Testis (tissue), 2 donors: ENCODE measurements at regions not wholly inside any gene's neighbourhood (a gene's known extent, or its start where the extent isn't known, plus 50 kb on each side); places are given as distances from the start of the nearest gene placed in this dataset.
"Not testable (repeated sequence)": the region's sequence is repeated elsewhere in the genome, so short reads cannot be mapped to it uniquely, and the experiment has no call there.

ENCODE experiments used
- DNase-seq: peaks from one replicate; pipeline ENCODE4 v3.0.0-alpha.2; 2019
- H3K27ac ChIP-seq, 2 donors: fragments of 200-600 bp; sonication (generic); one replicate each; pipeline ENCODE4 v1.5.1; 2019
- H3K27me3 ChIP-seq: fragments of 200-600 bp; sonication (generic); one replicate; pipeline ENCODE4 v1.5.1; 2019
- H3K36me3 ChIP-seq: fragments of 200-600 bp; sonication (generic); one replicate; pipeline ENCODE4 v1.5.1; 2017; ENCODE audit warnings: low read depth; ENCODE audit errors: missing control alignments
- H3K4me1 ChIP-seq: fragments of 200-600 bp; sonication (generic); one replicate; pipeline ENCODE4 v1.5.1; 2019
- H3K4me3 ChIP-seq, 2 donors: fragments of 200-600 bp; sonication (generic); one replicate each; pipeline ENCODE4 v1.5.1; 2017 to 2019
- H3K9me3 ChIP-seq: fragments of 200-600 bp; sonication (generic); one replicate; pipeline ENCODE4 v1.5.1; 2017
- POLR2A ChIP-seq: fragments of 450-650 bp; IDR thresholded peaks from one replicate; pipeline ENCODE4 v1.6.1; 2017; ENCODE audit warnings: antibody characterized with exemption, mild to moderate bottlenecking, moderate library complexity
- WGBS, 2 donors: methylation state at CpG; one replicate each; pipeline ENCODE4 v1.1.5; 2018; 5-methylcytosine and 5-hydroxymethylcytosine counted together
- intact Hi-C: fragments of 100-400 bp; cut with DNase I; formaldehyde crosslinking; loops from one replicate; pipeline ENCODE4 v1.15.1; 2023; ENCODE audit warnings: low total_unique reads
- TF ChIP-seq, protein P1 (sequence below), 3 experiments: fragments of 450-650 bp in 2 of 3; fragments of 200-600 bp in 1 of 3; sonication (generic) in 1 of 3; IDR thresholded peaks; one replicate each; pipeline ENCODE4 v1.5.1; 2016 to 2019; ENCODE audit warnings: antibody characterized with exemption in 3 of 3, mild to moderate bottlenecking in 2 of 3, moderate library complexity in 1 of 3

DNA sequence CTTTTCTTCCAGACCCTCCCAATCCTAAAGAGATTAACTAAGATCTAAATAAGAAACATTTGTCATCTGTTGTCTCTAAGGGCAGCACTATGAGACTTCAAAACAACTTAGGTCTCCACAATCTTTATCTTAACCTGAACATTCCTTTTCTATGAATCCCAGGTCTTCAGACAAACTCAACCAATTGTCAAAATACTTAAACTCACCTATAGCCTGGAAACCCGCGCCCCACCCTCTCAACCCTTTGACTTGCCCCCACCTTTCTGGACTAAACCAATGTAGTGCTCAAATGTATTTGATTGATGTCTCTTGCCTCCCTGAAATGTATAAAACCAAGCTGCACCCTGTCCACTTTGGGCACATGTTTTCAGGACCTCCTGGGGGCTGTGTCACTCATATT, 76.5 kb upstream of the DMRT1 start:
- Histone ChIP-seq H3K27ac (no peak overlapping the region), H3K9me3 (no peaks in the 10 kb centered on the region), H3K36me3 (no peaks in the 10 kb centered on the region), H3K27me3 (no peaks in the 10 kb centered on the region), H3K4me1 (no peaks in the 10 kb centered on the region), H3K4me3 (no peak overlapping the region)
- TF ChIP-seq POLR2A, result no peak
- TF ChIP-seq, protein P1, sequence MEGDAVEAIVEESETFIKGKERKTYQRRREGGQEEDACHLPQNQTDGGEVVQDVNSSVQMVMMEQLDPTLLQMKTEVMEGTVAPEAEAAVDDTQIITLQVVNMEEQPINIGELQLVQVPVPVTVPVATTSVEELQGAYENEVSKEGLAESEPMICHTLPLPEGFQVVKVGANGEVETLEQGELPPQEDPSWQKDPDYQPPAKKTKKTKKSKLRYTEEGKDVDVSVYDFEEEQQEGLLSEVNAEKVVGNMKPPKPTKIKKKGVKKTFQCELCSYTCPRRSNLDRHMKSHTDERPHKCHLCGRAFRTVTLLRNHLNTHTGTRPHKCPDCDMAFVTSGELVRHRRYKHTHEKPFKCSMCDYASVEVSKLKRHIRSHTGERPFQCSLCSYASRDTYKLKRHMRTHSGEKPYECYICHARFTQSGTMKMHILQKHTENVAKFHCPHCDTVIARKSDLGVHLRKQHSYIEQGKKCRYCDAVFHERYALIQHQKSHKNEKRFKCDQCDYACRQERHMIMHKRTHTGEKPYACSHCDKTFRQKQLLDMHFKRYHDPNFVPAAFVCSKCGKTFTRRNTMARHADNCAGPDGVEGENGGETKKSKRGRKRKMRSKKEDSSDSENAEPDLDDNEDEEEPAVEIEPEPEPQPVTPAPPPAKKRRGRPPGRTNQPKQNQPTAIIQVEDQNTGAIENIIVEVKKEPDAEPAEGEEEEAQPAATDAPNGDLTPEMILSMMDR (IDR thresholded peaks at IDR 0.05), result no peak
- DNase-seq, result no peak
- 94 to 95% methylated on average over 2 of the region's 2 CpGs for WGBS, 2 donors
- intact Hi-C loops, result no loop called here

- intact Hi-C loops, H3K4me1 ChIP-seq: not testable (repeated sequence)
- 94 to 96% methylated on average over 4 to 9 of the region's 9 CpGs for WGBS, 2 donors
Measured at GRCh38 chr9:767061-767561, 74.4 kb upstream of the DMRT1 start.

DNA sequence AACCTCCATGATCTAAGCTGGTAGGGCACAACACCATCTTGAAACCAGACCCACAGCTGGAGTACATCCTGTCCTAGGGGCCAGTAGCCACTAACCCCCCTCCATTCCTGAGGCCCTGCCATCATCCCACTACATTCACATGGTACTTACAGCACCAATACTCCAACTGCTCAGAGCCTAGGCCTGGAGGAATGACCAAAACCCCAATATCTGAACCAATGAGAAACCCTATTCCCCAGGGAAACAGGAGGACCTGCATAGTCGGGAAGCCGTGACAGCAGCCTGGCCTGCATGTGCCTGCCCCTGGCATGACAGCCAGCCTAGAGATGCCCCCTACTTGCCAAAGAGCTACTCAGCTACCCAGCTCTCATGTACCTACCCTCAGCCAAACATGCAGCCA, 65.4 kb upstream of the DMRT1 start:
- Histone ChIP-seq H3K36me3 (no peaks in the 10 kb centered on the region), H3K27me3 (no peaks in the 10 kb centered on the region), H3K4me3 (no peak overlapping the region), H3K4me1 (no peaks in the 10 kb centered on the region), H3K9me3 (no peaks in the 10 kb centered on the region), H3K27ac (no peak overlapping the region)
- intact Hi-C loops, result no loop called here
- DNase-seq, result no peak
- 57 to 92% methylated on average over 2 of the region's 2 CpGs for WGBS, 2 donors
- no peak for TF ChIP-seq POLR2A
- TF ChIP-seq, protein P1 (IDR thresholded peaks at IDR 0.05), result no peak

More at GRCh38 chr9:767061-767561, 74.4 kb upstream of the DMRT1 start:
- not testable (repeated sequence) for H3K27me3 ChIP-seq, H3K9me3 ChIP-seq, H3K4me3 ChIP-seq, H3K36me3 ChIP-seq, DNase-seq, H3K27ac ChIP-seq

DNA sequence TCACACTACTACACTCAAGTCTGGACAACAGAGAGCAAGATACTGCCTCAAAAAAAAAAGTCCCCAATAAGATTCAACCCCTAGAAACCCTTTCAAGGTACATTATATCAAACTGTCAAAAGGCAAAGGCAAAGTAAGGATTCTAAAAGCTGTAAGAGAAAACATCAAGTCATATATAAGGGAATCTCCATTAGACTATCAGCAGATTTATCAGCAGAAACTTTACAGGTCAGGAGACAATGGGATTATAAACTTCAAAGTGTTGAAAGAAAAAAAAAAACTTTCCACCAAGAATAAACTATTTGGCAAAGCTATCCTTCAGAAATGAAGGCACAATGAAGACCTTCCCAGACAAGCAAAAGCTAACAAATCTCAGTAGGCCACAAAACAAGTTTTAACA, 63.5 kb upstream of the DMRT1 start:
- Histone ChIP-seq H3K4me3 (no peak overlapping the region), H3K9me3 (no peaks in the 10 kb centered on the region), H3K27me3 (no peaks in the 10 kb centered on the region), H3K4me1 (no peaks in the 10 kb centered on the region), H3K36me3 (no peaks in the 10 kb centered on the region), H3K27ac (no peak overlapping the region)
- intact Hi-C loops, result no loop called here
- TF ChIP-seq, protein P1 (IDR thresholded peaks at IDR 0.05), result no peak
- no peak for TF ChIP-seq POLR2A
- DNase-seq, result no peak

DNA sequence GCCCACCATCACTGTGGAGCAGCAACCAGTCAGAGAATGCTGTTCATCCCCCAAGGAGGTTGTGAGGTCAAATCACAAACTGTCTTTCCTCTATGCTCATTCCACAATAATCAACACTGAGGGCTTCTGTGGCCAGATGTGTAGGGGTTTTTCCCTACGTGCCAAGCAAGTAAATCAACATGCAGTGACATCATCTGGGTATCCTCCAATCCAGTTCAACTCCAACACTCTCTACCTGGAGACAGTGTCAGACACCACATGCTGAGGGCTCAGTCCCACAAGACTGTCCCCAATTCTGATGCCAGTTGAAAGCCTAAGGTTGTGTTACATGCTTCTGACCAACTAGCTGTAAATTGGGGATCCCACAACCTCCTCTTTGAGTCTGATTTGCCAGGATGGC, 57.3 kb upstream of the DMRT1 start:
- Histone ChIP-seq H3K4me1 (no peaks in the 10 kb centered on the region), H3K27me3 (no peaks in the 10 kb centered on the region), H3K36me3 (no peaks in the 10 kb centered on the region), H3K9me3 (no peaks in the 10 kb centered on the region), H3K4me3 (no peak overlapping the region), H3K27ac (no peak overlapping the region)
- DNase-seq, result no peak
- intact Hi-C loops, result no loop called here
- TF ChIP-seq, protein P1 (IDR thresholded peaks at IDR 0.05), result no peak
- TF ChIP-seq POLR2A, result no peak
- 20 to 83% methylated on average over 1 of the region's 1 CpG for WGBS, 2 donors
